ENCODE measurements at regions not wholly inside any gene's neighbourhood (a gene's known extent, or its start where the extent isn't known, plus 50 kb on each side); places are given as distances from the start of the nearest gene placed in this dataset.

DNA sequence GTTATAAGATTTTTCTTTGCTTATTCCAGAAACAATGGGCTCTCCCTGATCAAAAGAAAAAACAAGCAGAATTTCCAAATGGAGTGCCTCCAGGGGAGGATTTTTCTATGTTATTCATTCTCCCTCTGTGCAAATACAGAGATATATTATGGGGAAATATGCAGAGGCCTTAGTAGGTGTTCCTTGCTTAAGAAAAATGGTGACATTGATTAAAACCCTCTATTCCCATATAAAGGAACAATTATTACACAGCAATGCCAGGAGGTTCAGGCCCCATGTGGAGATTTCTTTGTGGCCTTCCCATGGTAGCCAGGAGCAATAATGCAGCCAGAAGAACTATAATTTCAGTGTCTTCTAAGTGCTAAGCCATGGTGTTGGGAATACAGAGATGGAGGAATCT lies 255.9 kb upstream of the CXCR4 start:
- no peak for DNase-seq (ENCODE audit: low spot score)

DNA sequence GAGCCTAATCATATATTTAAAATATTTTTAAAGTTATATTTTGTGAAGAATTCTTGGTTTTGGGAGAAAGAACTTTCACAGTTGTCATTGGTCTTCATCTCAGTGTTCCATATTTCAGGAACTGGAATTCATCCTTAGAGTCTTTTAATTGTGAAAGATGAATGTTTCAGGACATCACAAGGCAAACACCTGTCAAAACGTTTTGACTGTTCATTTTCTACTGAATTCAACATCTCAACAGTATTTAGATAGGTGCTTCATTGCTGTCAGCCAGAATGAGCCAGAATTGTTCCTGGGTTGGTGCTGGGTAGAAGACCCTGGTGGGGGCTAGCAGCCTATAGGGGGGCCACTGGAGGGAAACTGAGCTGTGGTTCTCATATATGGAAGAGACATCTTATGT lies 255.1 kb upstream of the CXCR4 start:
- DNase-seq (ENCODE audit: low spot score), result no peak

DNA sequence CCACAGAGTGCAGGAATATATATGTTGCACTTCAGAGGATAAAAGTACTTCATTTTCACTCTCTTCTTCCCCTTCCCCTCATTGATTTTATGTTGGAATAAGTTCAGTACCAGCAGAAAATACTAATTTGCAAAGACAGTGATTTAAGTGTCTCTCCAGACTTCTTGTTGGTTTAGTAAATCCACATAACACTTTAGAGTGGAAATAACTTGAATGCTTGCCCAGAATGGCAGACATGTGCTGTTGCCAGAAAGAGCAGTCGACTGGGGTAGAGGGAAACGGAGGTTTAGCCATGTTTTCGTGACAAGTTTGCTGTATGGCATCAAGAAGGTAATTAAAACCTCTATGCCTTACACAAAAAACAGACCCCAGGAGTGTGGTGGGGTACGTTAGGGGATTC lies 246.0 kb upstream of the CXCR4 start:
- peak; percentile 25 for DNase-seq (ENCODE audit: low spot score)

DNA sequence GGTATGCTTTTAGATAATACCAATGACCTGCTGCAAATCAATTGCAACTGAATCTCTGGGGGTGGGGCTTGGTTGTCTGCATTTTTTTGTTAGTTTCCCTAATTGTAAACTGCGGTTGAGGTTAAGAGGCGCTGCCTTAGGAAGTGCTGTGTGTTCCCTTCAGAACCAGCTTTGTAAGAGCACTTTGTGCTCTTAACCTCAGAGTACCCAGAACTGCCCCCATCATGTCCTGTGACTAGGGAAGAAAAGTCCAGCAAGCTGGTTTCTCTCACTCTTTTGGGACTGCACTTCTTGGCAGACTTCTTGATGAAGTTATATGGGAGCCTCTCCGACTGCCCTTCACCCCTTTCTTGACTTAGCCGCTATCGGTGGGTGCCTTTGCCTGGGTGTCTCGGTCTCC lies 245.5 kb upstream of the CXCR4 start:
- DNase-seq (ENCODE audit: low spot score), result no peak

DNA sequence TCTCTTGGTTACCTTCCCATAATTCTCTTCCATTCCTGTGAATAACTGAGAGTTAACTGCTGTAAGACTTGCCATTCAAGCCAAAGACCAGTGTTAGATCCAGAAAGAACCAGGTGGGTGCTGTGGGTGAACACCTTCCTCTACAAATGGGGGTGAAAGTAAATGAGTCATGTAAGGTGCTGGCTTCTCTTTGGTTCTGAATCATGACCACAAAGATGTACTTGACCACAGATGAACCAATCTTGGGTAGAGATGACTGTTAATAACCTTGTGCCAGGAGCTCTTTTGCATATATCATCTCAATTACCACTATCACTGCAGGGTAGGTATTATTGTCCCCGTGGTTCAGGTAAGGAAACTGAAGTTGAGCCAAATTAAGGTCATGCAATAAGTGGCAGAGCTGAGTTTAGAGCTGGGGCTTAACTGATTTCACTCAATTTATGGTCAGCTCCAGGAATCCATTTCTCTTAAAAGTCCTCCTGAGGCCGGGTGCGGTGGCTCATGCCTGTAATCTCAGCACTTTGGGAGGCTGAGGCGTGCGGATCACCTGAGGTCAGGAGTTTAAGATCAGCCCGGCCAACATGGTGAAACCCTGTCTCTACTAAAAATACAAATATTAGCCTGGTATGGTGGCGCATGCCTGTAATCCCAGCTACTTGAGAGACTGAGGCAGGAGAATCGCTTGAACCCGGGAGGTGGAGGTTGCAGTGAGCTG lies 244.9 kb upstream of the CXCR4 start:
- DNase-seq (ENCODE audit: low spot score), result no peak

DNA sequence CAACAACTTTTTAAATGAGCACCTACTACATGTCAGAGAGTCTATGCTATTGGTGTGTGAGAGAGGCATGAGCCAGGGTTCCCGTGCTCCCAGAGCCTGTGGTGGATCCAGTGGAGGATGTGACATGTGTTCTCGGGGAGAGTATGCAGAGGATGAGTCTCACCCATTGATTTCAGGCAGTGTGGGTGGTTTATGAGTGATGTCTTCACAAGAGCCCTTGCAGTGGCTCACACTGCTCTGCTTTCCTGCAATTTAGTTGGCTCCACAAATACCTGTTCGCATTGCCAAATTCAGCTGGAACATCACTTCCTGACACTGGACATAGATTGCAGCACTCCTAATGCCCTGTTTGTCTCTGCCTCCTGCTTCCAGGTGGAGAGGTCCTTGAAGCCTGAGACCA lies 243.6 kb upstream of the CXCR4 start:
- no peak for DNase-seq (ENCODE audit: low spot score)

DNA sequence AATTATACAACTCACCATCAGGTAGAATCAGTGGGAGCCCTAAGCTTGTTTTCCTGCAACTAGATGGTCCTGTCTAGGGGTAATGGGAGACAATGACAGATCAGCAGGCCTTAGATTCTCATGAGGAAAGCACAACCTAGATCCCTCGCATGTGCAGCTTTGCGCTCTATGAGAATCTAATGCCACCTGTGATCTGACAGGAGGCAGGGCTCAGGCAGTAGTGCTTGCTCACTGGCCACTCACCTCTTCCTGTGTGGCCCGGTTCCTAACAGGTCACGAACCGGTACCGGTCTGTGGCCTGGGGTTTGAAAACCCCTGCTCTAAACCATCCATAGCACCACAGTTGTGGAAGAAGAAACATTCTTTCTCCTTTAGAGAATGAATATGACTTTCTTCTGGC lies 242.8 kb upstream of the CXCR4 start:
- no peak for DNase-seq (ENCODE audit: low spot score)

DNA sequence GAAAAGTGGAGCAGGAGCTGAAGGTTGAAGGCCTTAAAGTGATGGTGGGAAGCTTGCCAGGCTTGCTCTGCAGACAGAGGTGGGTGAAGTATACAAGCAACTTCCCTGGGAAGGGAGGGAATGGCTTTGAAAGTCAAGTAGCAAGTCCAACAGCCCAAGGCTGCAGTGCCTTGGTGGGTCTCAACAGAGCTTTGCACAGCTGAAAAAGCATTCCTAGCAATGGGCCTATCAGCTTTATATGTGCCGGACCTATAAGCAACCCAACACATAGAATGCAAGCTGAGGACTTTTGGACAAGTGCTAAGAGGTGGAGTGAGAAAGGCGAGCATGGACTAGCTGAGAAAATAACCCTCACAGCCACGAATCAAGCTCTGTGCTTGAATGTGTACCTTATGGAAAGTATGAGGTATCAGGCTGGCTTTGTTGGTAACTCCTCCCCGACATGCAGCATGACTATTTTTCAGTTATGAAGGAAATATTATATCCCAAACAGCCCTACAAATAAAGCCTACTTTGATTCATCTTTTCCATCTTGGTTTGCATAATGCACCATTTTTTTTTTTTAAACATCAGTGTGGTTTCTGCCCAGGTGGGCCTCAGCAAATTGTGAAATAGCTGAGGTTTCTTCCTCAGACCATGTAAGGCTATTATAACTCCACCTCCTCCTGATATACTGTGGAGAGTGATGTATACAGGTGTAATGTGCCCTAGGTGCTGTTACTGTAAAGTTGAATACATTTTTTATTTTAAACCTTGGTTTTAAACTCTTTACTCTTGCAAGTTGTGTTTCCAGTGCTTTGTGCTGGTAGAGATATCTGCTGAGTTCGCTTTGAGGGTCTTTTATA lies 241.4 kb upstream of the CXCR4 start:
- DNase-seq (ENCODE audit: low spot score), result no peak

DNA sequence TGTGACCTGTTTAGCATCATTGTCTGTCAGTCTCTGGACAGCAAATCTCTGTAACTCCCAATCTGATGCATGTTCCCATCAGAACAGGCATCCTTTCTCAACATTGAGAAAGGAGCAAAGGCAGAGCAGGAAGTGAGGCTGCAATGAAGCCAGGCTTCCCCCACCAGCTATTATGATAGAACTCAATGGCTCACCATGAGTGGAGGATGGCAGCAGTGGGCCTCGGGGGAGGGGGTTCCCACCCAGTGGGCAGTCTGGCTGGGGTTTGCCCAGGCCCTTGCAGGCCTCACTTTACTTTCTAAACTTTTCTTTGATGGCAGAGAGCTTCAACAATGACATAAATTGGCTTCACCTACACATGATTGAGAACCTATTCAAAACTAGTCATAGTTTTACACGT lies 240.6 kb upstream of the CXCR4 start:
- no peak for DNase-seq (ENCODE audit: low spot score)

DNA sequence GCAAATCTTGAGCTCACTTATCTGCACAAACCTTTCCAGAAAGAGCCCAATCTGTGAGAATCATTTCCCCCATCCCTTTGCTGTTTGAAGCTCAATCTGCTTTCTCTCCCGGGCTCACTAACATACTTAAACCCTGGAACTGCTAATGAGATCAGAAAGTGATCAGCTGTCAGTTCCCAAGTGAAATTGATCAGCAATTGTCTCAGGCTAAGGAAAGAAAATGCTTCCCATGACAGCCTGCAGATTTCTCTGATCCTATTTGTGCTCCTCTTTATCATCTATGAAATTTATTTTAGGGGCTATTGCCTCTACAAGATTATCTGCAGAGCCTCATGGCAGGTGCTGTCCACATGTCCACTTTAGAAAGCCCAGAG lies 239.0 kb upstream of the CXCR4 start:
- no peak for DNase-seq (ENCODE audit: low spot score)

DNA sequence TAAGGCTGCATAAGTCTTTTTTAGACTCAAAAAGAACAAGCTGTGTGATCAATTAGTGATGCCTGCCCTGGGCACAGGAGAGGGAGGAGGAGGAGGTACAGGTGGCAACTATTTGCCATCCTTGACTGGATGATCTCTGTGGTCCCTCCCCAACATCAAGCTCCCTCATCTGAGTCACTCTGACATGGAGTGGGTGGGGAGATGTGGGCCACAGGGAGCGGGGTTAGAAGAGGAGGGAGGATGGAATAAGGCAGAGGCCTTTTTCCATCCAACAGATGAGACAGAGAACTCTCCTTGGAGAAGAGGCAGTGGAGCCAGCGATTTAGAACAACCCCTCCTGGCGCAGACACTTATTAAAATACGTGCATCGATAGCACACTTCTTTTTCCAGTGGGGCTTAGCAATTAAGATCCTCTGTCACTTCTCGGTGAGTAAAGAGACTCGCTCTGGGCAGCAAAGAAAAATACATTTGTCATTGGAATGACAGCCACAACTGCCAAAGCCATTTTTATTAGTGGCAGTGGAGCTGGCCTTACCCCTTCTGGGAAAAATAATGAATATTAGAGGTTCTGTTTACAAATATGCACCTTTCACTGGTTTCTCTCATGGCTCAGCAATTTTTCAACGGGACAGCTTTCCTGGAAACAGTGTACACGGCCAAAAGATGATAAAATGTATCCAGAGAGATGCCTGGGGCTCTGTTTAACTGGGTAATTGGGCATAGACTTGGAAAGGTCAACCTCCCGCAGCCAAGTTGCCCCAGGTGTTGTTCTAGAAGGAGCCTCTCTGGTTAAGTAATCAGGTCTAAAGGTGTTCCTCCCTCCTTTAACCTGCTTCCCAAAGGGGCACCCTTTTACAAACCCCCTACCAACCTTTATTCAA lies 238.4 kb upstream of the CXCR4 start:
- DNase-seq (ENCODE audit: low spot score), result no peak

DNA sequence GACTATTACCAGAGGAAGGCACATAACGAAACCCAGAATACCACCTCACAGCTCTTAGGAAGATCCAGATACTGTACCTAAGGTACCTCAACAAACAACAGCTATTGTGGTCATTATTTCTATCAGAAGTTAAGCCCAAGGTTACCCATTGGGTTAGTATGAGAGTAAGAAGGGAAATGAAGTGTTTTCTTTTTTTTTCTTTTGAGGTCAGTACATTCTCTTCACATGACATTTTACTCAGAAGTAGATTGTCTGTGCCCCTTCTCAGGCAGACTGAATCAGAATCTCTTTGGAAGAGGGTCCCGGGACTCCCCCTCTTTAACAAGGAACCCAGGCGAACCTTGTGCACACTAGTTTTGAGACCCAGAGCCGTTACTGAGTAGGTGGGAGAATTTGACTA lies 233.7 kb upstream of the CXCR4 start:
- no peak for DNase-seq (ENCODE audit: low spot score)

DNA sequence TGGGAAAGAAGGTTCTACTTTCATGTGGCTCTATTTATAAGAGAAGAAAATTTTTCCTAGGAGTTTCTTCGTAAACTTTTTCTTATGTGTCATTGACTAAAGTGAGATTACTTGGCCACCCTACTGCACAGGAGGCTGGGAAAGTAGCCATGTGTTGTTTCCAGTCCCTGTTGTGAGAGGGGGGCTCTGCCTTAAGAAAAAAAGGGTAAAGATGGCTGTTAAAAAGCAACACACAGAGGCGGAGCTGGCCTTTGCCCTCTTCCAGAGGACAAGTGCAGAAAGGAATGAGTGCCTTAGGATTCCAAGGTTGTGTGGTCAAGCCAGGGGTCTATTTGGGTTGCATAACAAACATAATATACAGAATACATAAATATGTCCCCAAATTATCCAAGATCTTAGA lies 230.0 kb upstream of the CXCR4 start:
- DNase-seq (ENCODE audit: low spot score), result no peak

DNA sequence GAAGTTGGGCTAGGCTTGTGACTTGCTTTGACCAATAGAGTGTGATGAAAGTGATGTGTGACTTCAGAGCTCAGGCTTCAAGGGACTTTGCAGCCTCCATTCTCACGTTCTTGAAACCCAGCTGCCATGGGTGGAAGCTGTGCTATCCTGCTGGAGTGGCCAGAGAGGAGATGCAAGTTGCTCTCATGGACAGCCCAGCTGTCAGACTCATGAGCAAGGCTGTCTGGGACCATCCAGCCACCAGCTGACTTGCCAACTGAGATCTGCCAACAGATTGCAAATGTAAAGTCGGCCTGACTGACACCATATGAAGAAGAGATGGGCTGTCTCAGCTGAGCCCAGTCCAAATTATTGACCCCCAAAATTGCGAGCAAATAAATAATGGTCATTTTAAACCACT lies 226.4 kb upstream of the CXCR4 start:
- DNase-seq (ENCODE audit: low spot score), result no peak

DNA sequence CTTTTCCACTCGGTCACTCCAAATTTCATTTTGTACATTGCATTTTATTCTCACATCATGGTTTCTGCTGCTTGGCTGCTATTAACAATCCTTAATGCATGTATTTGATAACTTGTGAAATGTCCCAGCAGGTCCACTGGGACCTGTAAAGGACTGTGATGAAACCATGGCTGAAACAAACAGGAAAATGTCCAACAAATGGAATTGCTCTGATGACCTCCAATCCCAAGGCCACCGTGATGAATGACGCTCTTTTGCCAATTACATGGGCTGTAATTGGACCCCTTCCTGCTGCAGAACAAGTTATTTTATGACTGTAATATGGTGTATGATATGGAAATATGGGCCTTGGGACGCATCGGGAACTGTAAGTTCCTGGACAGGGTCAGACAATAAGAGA lies 224.2 kb upstream of the CXCR4 start:
- no peak for DNase-seq (ENCODE audit: low spot score)

DNA sequence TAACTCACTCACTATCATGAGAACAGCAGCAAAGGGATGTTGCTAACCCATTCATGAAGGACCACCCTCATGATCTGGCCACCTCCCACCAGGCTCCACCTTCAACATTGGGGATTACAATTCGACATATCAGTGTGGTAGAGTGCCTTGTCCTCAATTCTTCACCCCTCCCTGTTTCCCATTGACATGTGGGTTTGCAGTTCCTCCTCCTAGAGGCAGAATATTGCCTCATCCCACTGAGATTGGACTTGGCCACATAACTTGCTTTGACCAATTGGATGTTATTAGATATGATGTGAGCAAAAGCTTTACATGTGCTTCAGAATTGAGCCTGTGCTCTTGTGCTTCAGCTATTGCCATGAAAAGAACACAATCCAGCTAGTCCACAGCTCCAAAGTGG lies 217.0 kb upstream of the CXCR4 start:
- no peak for DNase-seq (ENCODE audit: low spot score)

DNA sequence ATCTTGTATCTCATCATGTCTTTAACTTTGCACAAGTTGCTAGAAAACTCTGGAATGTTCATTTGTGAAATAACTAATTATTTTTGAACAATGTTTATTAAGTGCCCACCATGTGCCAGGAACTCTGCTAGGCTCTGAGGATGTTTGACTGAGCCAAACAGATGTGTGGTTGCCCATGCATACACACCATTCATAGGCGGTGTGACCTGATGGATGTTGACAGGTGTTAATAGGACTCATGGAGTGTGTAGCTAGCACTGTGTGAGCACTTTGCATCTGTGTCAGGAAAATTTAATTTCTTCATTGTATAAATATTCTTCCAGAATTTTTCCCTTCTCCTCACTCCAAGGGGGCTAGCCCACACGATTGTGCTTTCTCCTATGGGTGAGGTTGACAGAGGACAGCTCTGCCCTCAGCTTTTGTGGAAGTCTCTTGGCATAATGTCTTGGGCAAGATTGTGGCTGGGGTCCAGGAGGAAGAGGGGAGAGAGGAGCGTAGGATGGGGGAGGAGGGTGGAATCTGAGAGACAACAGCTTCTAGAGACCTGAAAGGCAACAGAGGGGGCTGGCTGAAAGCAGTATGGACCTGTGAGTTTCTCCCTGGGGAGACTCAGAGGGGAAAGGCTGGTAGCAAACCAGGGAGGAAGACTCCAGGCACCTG lies 214.6 kb upstream of the CXCR4 start:
- no peak for DNase-seq (ENCODE audit: low spot score)

DNA sequence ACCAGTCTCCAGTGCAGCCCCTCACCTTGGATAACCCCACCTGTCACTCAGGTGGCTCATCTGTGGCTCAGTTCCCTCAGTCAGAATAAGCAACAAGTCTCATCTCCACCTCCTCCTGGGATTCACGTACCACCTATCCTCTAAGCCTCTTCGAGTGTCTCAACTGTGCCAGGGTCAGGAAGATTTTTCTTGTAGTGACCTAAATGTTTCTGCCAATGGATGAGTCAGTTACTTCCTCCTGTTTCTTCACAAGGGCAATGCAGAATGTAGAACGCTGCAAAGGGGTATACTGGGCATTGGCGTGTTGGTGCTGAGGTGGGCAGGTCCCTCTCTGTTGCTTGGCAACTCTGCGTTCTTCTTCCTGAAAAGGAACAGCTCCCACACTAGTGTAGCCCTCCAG lies 213.3 kb upstream of the CXCR4 start:
- no peak for DNase-seq (ENCODE audit: low spot score)

DNA sequence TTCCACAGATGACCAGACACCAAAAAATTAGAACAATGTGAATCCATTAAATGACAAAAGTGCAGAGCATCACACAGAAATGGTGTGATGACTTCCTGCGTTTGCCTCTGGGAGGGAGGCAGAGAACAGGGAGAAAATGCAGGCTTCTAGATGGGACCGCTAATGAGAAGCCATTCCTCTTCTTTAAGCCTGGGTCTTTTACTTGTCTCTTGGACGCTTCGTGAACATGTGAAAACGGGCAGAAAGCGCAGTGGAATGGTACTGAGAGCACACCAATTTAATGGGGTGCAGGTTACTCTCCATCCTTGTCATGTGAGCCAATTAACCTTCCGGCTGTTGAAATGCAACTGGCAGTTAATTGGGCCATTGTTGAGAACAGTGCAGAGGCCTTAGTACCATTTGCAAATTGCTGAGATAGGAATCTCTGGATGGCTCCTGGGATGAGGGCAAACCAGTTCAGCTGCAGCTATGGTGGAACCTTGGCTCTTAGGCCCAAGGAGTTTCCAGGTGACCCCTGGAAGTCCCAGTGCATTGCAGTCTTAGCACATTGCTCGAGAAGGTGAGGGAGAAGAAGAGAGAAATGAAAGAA lies 210.4 kb upstream of the CXCR4 start:
- no peak for DNase-seq (ENCODE audit: low spot score)

DNA sequence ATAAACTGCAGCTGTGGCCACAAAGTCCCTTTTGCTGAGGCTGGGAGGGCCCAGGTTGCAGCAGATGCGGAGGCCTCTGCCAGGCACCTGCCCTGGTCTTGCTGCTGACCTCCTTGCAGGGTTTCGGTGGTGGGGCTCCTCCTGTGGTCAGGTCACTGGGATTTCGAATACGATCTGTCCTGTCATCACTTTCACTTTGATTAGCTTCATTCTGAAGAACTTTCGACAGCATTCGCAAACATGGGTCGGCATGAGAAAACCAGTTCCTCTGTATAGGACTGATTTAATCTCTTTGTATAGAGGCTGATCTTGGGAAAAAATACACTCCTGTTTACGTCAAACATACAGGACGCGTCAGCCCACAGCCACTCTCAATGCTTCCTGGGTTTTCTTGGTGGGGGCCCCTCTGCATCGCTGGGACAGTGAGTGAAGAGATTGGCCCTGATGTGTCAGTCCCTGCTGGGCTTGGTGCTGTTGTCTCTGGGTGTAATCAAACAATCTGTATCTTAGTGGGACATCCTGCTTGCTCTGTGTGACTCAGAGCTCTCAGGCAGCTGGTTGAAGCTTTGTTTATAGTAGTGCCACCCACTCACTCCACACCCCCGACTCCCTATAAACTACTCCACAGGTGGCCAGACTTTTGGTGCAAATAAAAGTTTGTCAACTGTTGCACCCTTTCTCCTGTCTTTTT lies 209.4 kb upstream of the CXCR4 start:
- DNase-seq (ENCODE audit: low spot score), result peak; percentile 39

DNA sequence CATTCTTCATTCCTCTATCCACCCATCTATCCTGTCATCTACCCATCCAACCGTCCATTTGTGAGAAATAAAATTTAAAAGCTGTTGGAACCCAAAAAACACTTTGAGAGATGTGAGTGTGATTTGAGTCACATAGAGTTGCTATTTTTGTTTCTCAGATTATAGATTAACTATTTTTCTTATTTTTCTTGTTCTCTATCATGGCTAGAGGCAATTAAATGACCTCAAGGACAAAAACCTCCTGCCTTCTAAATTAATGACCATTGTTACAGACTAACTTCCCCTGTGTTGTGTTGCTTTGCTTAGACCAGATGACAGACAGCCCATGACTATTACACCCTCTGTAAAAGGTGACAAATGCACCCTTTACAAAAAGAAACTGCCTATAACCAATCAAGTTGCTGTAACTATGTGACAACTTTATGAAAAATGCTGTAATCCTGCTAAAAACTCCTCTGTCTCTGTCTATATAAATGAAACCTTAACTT lies 207.9 kb upstream of the CXCR4 start:
- DNase-seq (ENCODE audit: low spot score), result no peak

Measured in pons (tissue), 1 donor.